Neutrophil (primary cell): ENCODE measurements at regions not wholly inside any gene's neighbourhood (a gene's known extent, or its start where the extent isn't known, plus 50 kb on each side); places are given as distances from the start of the nearest gene placed in this dataset.

Source experiments
- H3K27ac ChIP-seq: fragments of 200-600 bp; sonication (generic); 2 replicates; pipeline ENCODE4 v1.5.1; 2016; ENCODE audit warnings: mild to moderate bottlenecking, moderate library complexity
- H3K27me3 ChIP-seq: fragments of 200-600 bp; sonication (generic); 2 replicates; pipeline ENCODE4 v1.6.0; 2016; ENCODE audit warnings: mild to moderate bottlenecking
- H3K36me3 ChIP-seq: fragments of 200-600 bp; sonication (generic); 2 replicates; pipeline ENCODE4 v1.5.1; 2017
- H3K4me1 ChIP-seq, 2 experiments: fragments of 200-600 bp in 1 of 2; sonication (generic) in 1 of 2; 1 replicate in 1 of 2; 2 replicates in 1 of 2; pipeline versions ENCODE4 v1.5.1 to v1.6.1; 2013 to 2016; ENCODE audit warnings: low read depth in 1 of 2, low read length in 1 of 2, mild to moderate bottlenecking in 1 of 2, moderate library complexity in 1 of 2; ENCODE audit not compliant: control insufficient read depth in 1 of 2, insufficient read depth in 1 of 2
- H3K4me3 ChIP-seq, 2 experiments: fragments of 200-600 bp in 1 of 2; sonication (generic) in 1 of 2; 1 replicate in 1 of 2; 2 replicates in 1 of 2; pipeline ENCODE4 v1.5.1; 2013 to 2016; ENCODE audit warnings: low read depth in 1 of 2, low read length in 1 of 2, mild to moderate bottlenecking in 1 of 2, moderate library complexity in 1 of 2
- H3K9me3 ChIP-seq: fragments of 200-600 bp; sonication (generic); 2 replicates; pipeline ENCODE4 v1.5.1; 2016
- CTCF ChIP-seq: fragments of 200-600 bp; sonication (generic); IDR thresholded peaks from 2 replicates; pipeline ENCODE4 v1.5.1; 2016; ENCODE audit warnings: antibody characterized with exemption

- TF ChIP-seq CTCF: no peak
- H3K36me3 ChIP-seq: no peaks in the 10 kb centered on the region
Measured at GRCh38 chr2:234846599-234847363, 105.0 kb upstream of the SH3BP4 start.

GRCh38 chr2:234845602-234846590 is 105.9 kb upstream of the SH3BP4 start:
- Histone ChIP-seq H3K27ac (no peak overlapping the region), H3K27me3 (no peaks in the 10 kb centered on the region), H3K36me3 (no peaks in the 10 kb centered on the region), H3K4me1 (no peaks in the 10 kb centered on the region), H3K4me3 (no peak overlapping the region), H3K9me3 (no peaks in the 10 kb centered on the region)
- TF ChIP-seq CTCF: no peak

More at GRCh38 chr2:234846599-234847363, 105.0 kb upstream of the SH3BP4 start:
- H3K27ac ChIP-seq: no peak overlapping the region
- no peaks in the 10 kb centered on the region for H3K9me3 ChIP-seq
- no peaks in the 10 kb centered on the region for H3K4me1 ChIP-seq
- H3K27me3 ChIP-seq: no peaks in the 10 kb centered on the region
- H3K4me3 ChIP-seq: no peak overlapping the region

GRCh38 chr2:234843411-234843810 is 108.4 kb upstream of the SH3BP4 start:
- TF ChIP-seq CTCF: no peak
- H3K4me3 ChIP-seq: no peak overlapping the region
- no peaks in the 10 kb centered on the region for H3K4me1 ChIP-seq
- no peaks in the 10 kb centered on the region for H3K27me3 ChIP-seq
- H3K36me3 ChIP-seq: no peaks in the 10 kb centered on the region
- no peak overlapping the region for H3K27ac ChIP-seq
- no peaks in the 10 kb centered on the region for H3K9me3 ChIP-seq

GRCh38 chr2:234842753-234843152 is 109.1 kb upstream of the SH3BP4 start:
- Histone ChIP-seq H3K4me3 (no peak overlapping the region), H3K4me1 (no peaks in the 10 kb centered on the region), H3K36me3 (no peaks in the 10 kb centered on the region), H3K27ac (no peak overlapping the region), H3K27me3 (no peaks in the 10 kb centered on the region), H3K9me3 (no peaks in the 10 kb centered on the region)
- no peak for TF ChIP-seq CTCF

- Histone ChIP-seq H3K9me3 (no peaks in the 10 kb centered on the region), H3K4me3 (no peak overlapping the region), H3K27me3 (no peaks in the 10 kb centered on the region), H3K36me3 (no peaks in the 10 kb centered on the region), H3K4me1 (no peaks in the 10 kb centered on the region), H3K27ac (no peak overlapping the region)
- TF ChIP-seq CTCF: no peak
Measured at GRCh38 chr2:234841321-234842015, 110.3 kb upstream of the SH3BP4 start.
